ENCODE measurements at regions not wholly inside any gene's neighbourhood (a gene's known extent, or its start where the extent isn't known, plus 50 kb on each side); places are given as distances from the start of the nearest gene placed in this dataset.
"Not testable (repeated sequence)": the region's sequence is repeated elsewhere in the genome, so short reads cannot be mapped to it uniquely, and the experiment has no call there.

GRCh38 chr16:54727696-54728095 lies 203.0 kb upstream of the IRX5 start:
- not testable (repeated sequence) for TF ChIP-seq CTCF, POLR2AphosphoS5, POLR2A (IDR thresholded peaks at IDR 0.05)

Data from suprapubic skin (tissue), 4 donors.